ENCODE measurements at regions not wholly inside any gene's neighbourhood (a gene's known extent, or its start where the extent isn't known, plus 50 kb on each side); places are given as distances from the start of the nearest gene placed in this dataset.

- Mint-ChIP-seq H3K27ac (ENCODE audit: unreplicated experiment) (no peak overlapping the region), H3K4me3 (ENCODE audit: unreplicated experiment) (no peak overlapping the region), H3K9me3 (ENCODE audit: low read depth) (peaks cover 2% of the 10 kb centered on the region)
Measured at GRCh38 chr9:11097020-11097419, 484.2 kb upstream of the PTPRD start.

GRCh38 chr9:11103525-11103924 lies 490.7 kb upstream of the PTPRD start:
- no peak overlapping the region for H3K4me3 Mint-ChIP-seq (ENCODE audit: unreplicated experiment)
- H3K9me3 Mint-ChIP-seq (ENCODE audit: low read depth) = peaks cover 4% of the 10 kb centered on the region
- no peak for DNase-seq (ENCODE audit: low spot score)
- H3K36me3 Mint-ChIP-seq (ENCODE audit: low read depth) = no peaks in the 10 kb centered on the region
- no peak for TF ChIP-seq CTCF (IDR thresholded peaks at IDR 0.05)
- no peak overlapping the region for H3K27ac Mint-ChIP-seq (ENCODE audit: unreplicated experiment)
- H3K27me3 Mint-ChIP-seq (ENCODE audit: low read depth) = peaks cover 3% of the 10 kb centered on the region
- no peaks in the 10 kb centered on the region for H3K4me1 Mint-ChIP-seq (ENCODE audit: low read depth)

More at GRCh38 chr9:11097020-11097419, 484.2 kb upstream of the PTPRD start:
- H3K4me1 Mint-ChIP-seq (ENCODE audit: low read depth) = no peaks in the 10 kb centered on the region
- H3K36me3 Mint-ChIP-seq (ENCODE audit: low read depth) = no peaks in the 10 kb centered on the region
- no peak for DNase-seq (ENCODE audit: low spot score)
- no peak for TF ChIP-seq CTCF (IDR thresholded peaks at IDR 0.05)
- H3K27me3 Mint-ChIP-seq (ENCODE audit: low read depth) = peaks cover 14% of the 10 kb centered on the region

GRCh38 chr9:11107196-11107595 lies 494.4 kb upstream of the PTPRD start:
- H3K27ac Mint-ChIP-seq (ENCODE audit: unreplicated experiment) = no peak overlapping the region
- no peak for TF ChIP-seq CTCF (IDR thresholded peaks at IDR 0.05)
- H3K4me3 Mint-ChIP-seq (ENCODE audit: unreplicated experiment) = no peak overlapping the region
- peaks cover 16% of the 10 kb centered on the region for H3K9me3 Mint-ChIP-seq (ENCODE audit: low read depth)
- peaks cover 2% of the 10 kb centered on the region for H3K27me3 Mint-ChIP-seq (ENCODE audit: low read depth)
- DNase-seq (ENCODE audit: low spot score) = no peak
- no peaks in the 10 kb centered on the region for H3K36me3 Mint-ChIP-seq (ENCODE audit: low read depth)
- H3K4me1 Mint-ChIP-seq (ENCODE audit: low read depth) = no peaks in the 10 kb centered on the region

GRCh38 chr9:11128156-11128555 lies 515.4 kb upstream of the PTPRD start:
- no peak overlapping the region for H3K4me3 Mint-ChIP-seq (ENCODE audit: unreplicated experiment)
- TF ChIP-seq CTCF (IDR thresholded peaks at IDR 0.05) = no peak
- H3K27ac Mint-ChIP-seq (ENCODE audit: unreplicated experiment) = no peak overlapping the region
- H3K27me3 Mint-ChIP-seq (ENCODE audit: low read depth) = peaks cover 5% of the 10 kb centered on the region
- DNase-seq (ENCODE audit: low spot score) = no peak
- no peaks in the 10 kb centered on the region for H3K4me1 Mint-ChIP-seq (ENCODE audit: low read depth)
- no peaks in the 10 kb centered on the region for H3K36me3 Mint-ChIP-seq (ENCODE audit: low read depth)
- H3K9me3 Mint-ChIP-seq (ENCODE audit: low read depth) = no peaks in the 10 kb centered on the region

GRCh38 chr9:11135851-11136250 lies 523.0 kb upstream of the PTPRD start:
- Mint-ChIP-seq H3K9me3 (ENCODE audit: low read depth) (no peaks in the 10 kb centered on the region), H3K27ac (ENCODE audit: unreplicated experiment) (no peak overlapping the region), H3K4me3 (ENCODE audit: unreplicated experiment) (no peak overlapping the region), H3K27me3 (ENCODE audit: low read depth) (no peaks in the 10 kb centered on the region), H3K4me1 (ENCODE audit: low read depth) (no peaks in the 10 kb centered on the region), H3K36me3 (ENCODE audit: low read depth) (no peaks in the 10 kb centered on the region)
- no peak for DNase-seq (ENCODE audit: low spot score)
- no peak for TF ChIP-seq CTCF (IDR thresholded peaks at IDR 0.05)

All from chondrocyte (in vitro differentiated cells).